GM12875 (cell line): ENCODE measurements at regions not wholly inside any gene's neighbourhood (a gene's known extent, or its start where the extent isn't known, plus 50 kb on each side); places are given as distances from the start of the nearest gene placed in this dataset.

Source experiments
- H3K4me3 ChIP-seq: one replicate; pipeline ENCODE4 v1.5.1; 2011; ENCODE audit warnings: low read depth, low read length, control low read depth
- TF ChIP-seq, protein P1 (sequence below): IDR thresholded peaks from 2 replicates; pipeline ENCODE4 v1.5.1; 2011; ENCODE audit warnings: low read depth, mild to moderate bottlenecking, control low read depth, inconsistent platforms, low read length, moderate library complexity, borderline replicate concordance; ENCODE audit not compliant: insufficient read depth

- TF ChIP-seq, protein P1, sequence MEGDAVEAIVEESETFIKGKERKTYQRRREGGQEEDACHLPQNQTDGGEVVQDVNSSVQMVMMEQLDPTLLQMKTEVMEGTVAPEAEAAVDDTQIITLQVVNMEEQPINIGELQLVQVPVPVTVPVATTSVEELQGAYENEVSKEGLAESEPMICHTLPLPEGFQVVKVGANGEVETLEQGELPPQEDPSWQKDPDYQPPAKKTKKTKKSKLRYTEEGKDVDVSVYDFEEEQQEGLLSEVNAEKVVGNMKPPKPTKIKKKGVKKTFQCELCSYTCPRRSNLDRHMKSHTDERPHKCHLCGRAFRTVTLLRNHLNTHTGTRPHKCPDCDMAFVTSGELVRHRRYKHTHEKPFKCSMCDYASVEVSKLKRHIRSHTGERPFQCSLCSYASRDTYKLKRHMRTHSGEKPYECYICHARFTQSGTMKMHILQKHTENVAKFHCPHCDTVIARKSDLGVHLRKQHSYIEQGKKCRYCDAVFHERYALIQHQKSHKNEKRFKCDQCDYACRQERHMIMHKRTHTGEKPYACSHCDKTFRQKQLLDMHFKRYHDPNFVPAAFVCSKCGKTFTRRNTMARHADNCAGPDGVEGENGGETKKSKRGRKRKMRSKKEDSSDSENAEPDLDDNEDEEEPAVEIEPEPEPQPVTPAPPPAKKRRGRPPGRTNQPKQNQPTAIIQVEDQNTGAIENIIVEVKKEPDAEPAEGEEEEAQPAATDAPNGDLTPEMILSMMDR: no peak
- H3K4me3 ChIP-seq: no peak overlapping the region
These were observed 75.4 kb upstream of the ITGA1 start for GRCh38 chr5:52712354-52712753.

- H3K4me3 ChIP-seq: peak overlapping the region; percentile 21
- TF ChIP-seq, protein P1: no peak
These were observed 62.5 kb upstream of the ITGA1 start for GRCh38 chr5:52725065-52725746.

GRCh38 chr5:52725808-52726207 lies 61.9 kb upstream of the ITGA1 start:
- TF ChIP-seq, protein P1: no peak
- H3K4me3 ChIP-seq: peak overlapping the region; percentile 21

DNA sequence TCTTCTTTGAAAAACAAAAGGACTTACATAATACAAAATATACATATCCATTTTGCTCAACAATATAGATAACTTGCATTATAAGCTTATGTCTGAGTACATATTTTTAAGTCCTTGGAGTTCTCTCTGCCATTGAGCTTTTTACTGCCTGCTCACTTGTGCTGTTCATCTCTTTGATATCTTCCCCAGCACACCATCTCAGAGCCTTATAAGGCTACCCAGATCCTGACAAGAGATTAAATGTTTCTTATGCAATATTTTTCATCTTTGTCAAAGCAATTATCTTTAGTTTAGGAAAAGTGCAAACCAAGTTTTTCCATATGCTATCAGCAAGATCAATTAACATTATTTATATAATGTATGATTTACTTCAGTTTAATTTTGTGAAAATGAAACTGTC lies 60.7 kb upstream of the ITGA1 start:
- H3K4me3 ChIP-seq: no peak overlapping the region
- TF ChIP-seq, protein P1: no peak

DNA sequence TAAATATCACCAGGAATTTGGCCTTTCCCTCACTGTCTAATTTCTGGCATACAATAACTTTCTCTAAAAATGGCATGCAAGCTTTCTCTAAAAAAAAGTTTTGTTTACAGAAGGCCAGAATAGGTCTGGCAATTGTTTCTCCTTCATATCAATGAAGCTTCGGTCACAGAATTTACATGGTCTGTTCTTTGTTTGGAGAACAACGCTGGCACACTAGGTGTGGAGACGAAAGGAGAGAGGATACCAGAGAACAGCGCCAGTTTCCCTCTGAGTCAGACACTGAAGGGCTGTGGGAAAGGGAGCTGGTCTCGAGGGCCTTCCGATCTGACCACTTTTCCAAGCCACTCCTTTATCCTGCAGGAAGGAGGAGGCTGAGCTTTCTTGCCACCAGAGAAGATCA lies 60.1 kb upstream of the ITGA1 start:
- TF ChIP-seq, protein P1: no peak

DNA sequence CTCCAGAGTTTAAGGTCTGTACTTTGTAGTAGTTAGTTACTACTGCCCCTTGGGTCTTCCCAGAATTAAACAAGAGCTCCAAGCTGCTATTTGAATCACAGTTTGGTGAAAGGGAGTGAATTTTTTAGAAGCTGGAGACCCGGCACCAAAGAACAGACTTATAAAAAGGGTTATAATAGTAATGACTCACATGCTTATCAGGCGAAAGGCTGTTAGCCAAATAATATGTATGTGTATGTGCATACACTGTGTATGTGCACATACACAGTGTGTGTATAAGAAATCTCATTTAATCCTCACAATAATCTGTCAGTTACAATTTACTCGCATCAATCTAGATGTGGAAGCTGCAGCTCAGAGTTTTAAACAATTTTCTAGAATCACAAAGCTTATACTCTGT lies 59.5 kb upstream of the ITGA1 start:
- no peak overlapping the region for H3K4me3 ChIP-seq
- TF ChIP-seq, protein P1: no peak

More for the DNA sequence above, 60.1 kb upstream of the ITGA1 start:
- no peak overlapping the region for H3K4me3 ChIP-seq

DNA sequence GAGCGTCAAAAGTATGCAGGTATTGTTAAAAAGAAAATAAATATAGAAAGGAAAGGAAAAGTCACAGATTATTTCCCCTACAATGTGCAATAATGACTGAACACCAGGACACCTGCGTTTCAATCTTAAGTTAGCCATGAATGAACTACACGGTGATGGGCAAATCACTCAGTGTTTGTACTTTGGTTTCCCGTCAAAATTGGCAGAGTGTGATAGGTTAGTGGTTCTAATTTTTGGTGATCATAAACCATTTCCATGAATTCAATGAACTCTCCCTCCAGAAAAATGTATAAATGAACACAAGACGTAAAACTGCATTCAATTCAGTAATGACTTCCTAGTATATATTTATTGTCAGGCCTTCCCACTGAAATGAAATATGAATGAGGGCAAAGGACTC lies 59.0 kb upstream of the ITGA1 start:
- TF ChIP-seq, protein P1: no peak
- no peak overlapping the region for H3K4me3 ChIP-seq
